Natural killer cell (primary cell): ENCODE measurements at regions not wholly inside any gene's neighbourhood (a gene's known extent, or its start where the extent isn't known, plus 50 kb on each side); places are given as distances from the start of the nearest gene placed in this dataset.

Experiments
- ATAC-seq, 3 donors: fragments of 150-1000 bp in 2 of 3; fragments of 200-7000 bp in 1 of 3; cut with Tn5 transposase; 1 replicate in 1 of 3; 2 replicates in 2 of 3; pipeline ENCODE4 v1.10.0; 2021; ENCODE audit warnings: mild to moderate bottlenecking in 2 of 3, moderate library complexity in 2 of 3
- DNase-seq, 2 donors: peaks; one replicate each; pipeline versions ENCODE4 v3.0.0 to v3.0.0-alpha.2; 2013 to 2021; ENCODE audit warnings: mixed read lengths in 1 of 2
- H3K27ac ChIP-seq: one replicate; pipeline ENCODE4 v1.5.1; 2013; ENCODE audit warnings: mild to moderate bottlenecking, low read length
- H3K27me3 ChIP-seq: one replicate; pipeline ENCODE4 v1.6.1; 2013; ENCODE audit warnings: low read length; ENCODE audit not compliant: control insufficient read depth, insufficient read depth
- H3K36me3 ChIP-seq: one replicate; pipeline ENCODE4 v1.6.1; 2013; ENCODE audit warnings: low read length; ENCODE audit not compliant: control insufficient read depth, insufficient read depth
- H3K4me1 ChIP-seq: one replicate; pipeline ENCODE4 v1.6.1; 2013; ENCODE audit warnings: low read length; ENCODE audit not compliant: control insufficient read depth, insufficient read depth
- H3K4me3 ChIP-seq: one replicate; pipeline ENCODE4 v1.5.1; 2013; ENCODE audit warnings: low read length
- H3K9me3 ChIP-seq: one replicate; pipeline ENCODE4 v1.6.1; 2013; ENCODE audit warnings: low read length; ENCODE audit not compliant: control insufficient read depth, insufficient read depth
- H3K27ac Mint-ChIP-seq, 2 donors: one replicate each; pipeline ENCODE4 v1.8.0; 2022; ENCODE audit warnings: mild to moderate bottlenecking in 2 of 2, mixed read lengths in 2 of 2, moderate library complexity in 1 of 2
- H3K27me3 Mint-ChIP-seq, 2 donors: one replicate each; pipeline ENCODE4 v1.8.0; 2022; ENCODE audit warnings: low read depth in 2 of 2, mixed read lengths in 2 of 2
- H3K36me3 Mint-ChIP-seq: one replicate; pipeline ENCODE4 v1.8.0; 2022; ENCODE audit warnings: mixed read lengths
- H3K4me1 Mint-ChIP-seq, 2 donors: one replicate each; pipeline ENCODE4 v1.8.0; 2022; ENCODE audit warnings: mixed read lengths in 2 of 2
- H3K4me3 Mint-ChIP-seq: one replicate; pipeline ENCODE4 v1.8.0; 2022; ENCODE audit warnings: mild to moderate bottlenecking, moderate library complexity, mixed read lengths
- H3K9me3 Mint-ChIP-seq, 2 donors: one replicate each; pipeline ENCODE4 v1.8.0; 2022; ENCODE audit warnings: mixed read lengths in 2 of 2
- CTCF ChIP-seq: fragments of 200-600 bp; IDR thresholded peaks from one replicate; pipeline ENCODE4 v1.8.0; 2022; ENCODE audit warnings: antibody characterized with exemption
- WGBS: methylation state at CpG from one replicate; pipeline ENCODE4 v1.1.7; 2013; ENCODE audit warnings: missing lambda C conversion rate; ENCODE audit not compliant: insufficient coverage; 5-methylcytosine and 5-hydroxymethylcytosine counted together
- intact Hi-C: fragments of 100-400 bp; cut with micrococcal nuclease; formaldehyde crosslinking; loops from one replicate; pipeline ENCODE4 v1.14.2; 2022

- no peak overlapping the region for H3K4me3 ChIP-seq
- TF ChIP-seq CTCF = no peak
- H3K36me3 ChIP-seq = no peaks in the 10 kb centered on the region
- ATAC-seq = no peak
- H3K9me3 Mint-ChIP-seq = peaks cover 4 to 6% of the 10 kb centered on the region in 2 donors
- H3K9me3 ChIP-seq = no peaks in the 10 kb centered on the region
- peaks cover 9 to 17% of the 10 kb centered on the region in 2 donors for H3K27me3 Mint-ChIP-seq
- no peaks in the 10 kb centered on the region for H3K36me3 Mint-ChIP-seq
- H3K4me1 ChIP-seq = no peaks in the 10 kb centered on the region
- H3K4me3 Mint-ChIP-seq = no peak overlapping the region
- no peak overlapping the region for H3K27ac ChIP-seq
- H3K27me3 ChIP-seq = no peaks in the 10 kb centered on the region
- H3K4me1 Mint-ChIP-seq = no peaks in the 10 kb centered on the region
- no peak overlapping the region for H3K27ac Mint-ChIP-seq
- intact Hi-C loops = no loop called here
- DNase-seq = no peak
- 92% methylated on average over 2 of the region's 3 CpGs for WGBS
These were observed 561.8 kb downstream of the MCTP2 start for GRCh38 chr15:94793207-94793606.

- no peak overlapping the region for H3K27ac Mint-ChIP-seq
- 90% methylated on average over 7 of the region's 7 CpGs for WGBS
- Histone ChIP-seq H3K36me3 (no peaks in the 10 kb centered on the region), H3K27me3 (no peaks in the 10 kb centered on the region), H3K4me1 (no peaks in the 10 kb centered on the region), H3K9me3 (no peaks in the 10 kb centered on the region), H3K27ac (no peak overlapping the region), H3K4me3 (no peak overlapping the region)
- intact Hi-C loops = no loop called here
- H3K9me3 Mint-ChIP-seq = peaks cover 2 to 6% of the 10 kb centered on the region in 2 donors
- peaks cover 9 to 17% of the 10 kb centered on the region in 2 donors for H3K27me3 Mint-ChIP-seq
- ATAC-seq (no peak), DNase-seq (no peak)
- TF ChIP-seq CTCF = no peak
- H3K4me3 Mint-ChIP-seq = no peak overlapping the region
- no peaks in the 10 kb centered on the region for H3K36me3 Mint-ChIP-seq
- H3K4me1 Mint-ChIP-seq = no peaks in the 10 kb centered on the region
These were observed 562.3 kb downstream of the MCTP2 start for GRCh38 chr15:94793641-94794040.

GRCh38 chr15:94804613-94805012 lies 573.3 kb downstream of the MCTP2 start:
- no peak overlapping the region for H3K27ac Mint-ChIP-seq
- Histone ChIP-seq H3K9me3 (peaks cover 5% of the 10 kb centered on the region), H3K4me1 (no peaks in the 10 kb centered on the region), H3K27me3 (no peaks in the 10 kb centered on the region), H3K4me3 (no peak overlapping the region), H3K27ac (no peak overlapping the region), H3K36me3 (no peaks in the 10 kb centered on the region)
- H3K4me3 Mint-ChIP-seq = no peak overlapping the region
- H3K4me1 Mint-ChIP-seq = no peaks in the 10 kb centered on the region
- peaks cover 14 to 16% of the 10 kb centered on the region in 2 donors for H3K27me3 Mint-ChIP-seq
- intact Hi-C loops = no loop called here
- TF ChIP-seq CTCF = no peak
- 66% methylated on average over 2 of the region's 2 CpGs for WGBS
- H3K9me3 Mint-ChIP-seq = peaks cover 2 to 5% of the 10 kb centered on the region in 2 donors
- no peaks in the 10 kb centered on the region for H3K36me3 Mint-ChIP-seq
- DNase-seq (no peak), ATAC-seq (no peak)

GRCh38 chr15:94815110-94815731 lies 583.9 kb downstream of the MCTP2 start:
- H3K27me3 Mint-ChIP-seq = peaks cover 3 to 16% of the 10 kb centered on the region in 2 donors
- 73% methylated on average over 4 of the region's 4 CpGs for WGBS
- no peaks in the 10 kb centered on the region for H3K4me1 ChIP-seq
- no peaks in the 10 kb centered on the region for H3K9me3 Mint-ChIP-seq
- intact Hi-C loops = no loop called here
- no peaks in the 10 kb centered on the region for H3K36me3 Mint-ChIP-seq
- H3K27ac Mint-ChIP-seq = no peak overlapping the region
- no peak overlapping the region for H3K4me3 ChIP-seq
- DNase-seq (no peak), ATAC-seq (no peak)
- no peak for TF ChIP-seq CTCF
- H3K4me3 Mint-ChIP-seq = no peak overlapping the region
- H3K27ac ChIP-seq = no peak overlapping the region
- no peaks in the 10 kb centered on the region for H3K36me3 ChIP-seq
- H3K27me3 ChIP-seq = no peaks in the 10 kb centered on the region
- H3K9me3 ChIP-seq = no peaks in the 10 kb centered on the region
- no peaks in the 10 kb centered on the region for H3K4me1 Mint-ChIP-seq
